ENCODE measurements at regions not wholly inside any gene's neighbourhood (a gene's known extent, or its start where the extent isn't known, plus 50 kb on each side); places are given as distances from the start of the nearest gene placed in this dataset.
"Not testable (repeated sequence)": the region's sequence is repeated elsewhere in the genome, so short reads cannot be mapped to it uniquely, and the experiment has no call there.

DNA sequence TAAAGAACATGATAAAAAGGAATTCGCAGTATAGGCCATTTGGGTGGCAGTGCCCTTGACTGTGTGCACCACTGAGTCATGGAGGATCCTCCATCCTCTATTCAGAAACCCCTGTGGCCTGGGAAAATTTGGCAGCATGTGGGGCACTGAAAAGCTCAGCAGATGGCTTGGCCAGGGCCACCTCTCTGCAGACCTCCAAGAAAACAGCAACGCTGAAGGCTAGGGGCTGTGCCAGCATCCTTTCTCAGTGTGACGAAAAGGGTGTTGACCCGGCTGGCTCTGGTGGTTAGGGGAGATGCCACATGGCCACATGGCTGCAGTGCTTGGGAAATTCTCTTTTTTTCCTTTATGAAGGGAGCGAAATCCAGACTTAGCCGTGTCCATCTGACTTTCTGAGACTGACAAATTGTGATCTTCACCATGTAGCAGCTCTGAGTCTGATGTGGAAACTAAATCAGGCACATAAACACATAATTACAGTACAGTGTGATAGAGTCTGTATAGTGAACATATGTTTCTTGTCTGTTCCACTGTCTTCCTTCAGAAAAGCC, 178.0 kb downstream of the KCTD12 start:
- no peak for DNase-seq

DNA sequence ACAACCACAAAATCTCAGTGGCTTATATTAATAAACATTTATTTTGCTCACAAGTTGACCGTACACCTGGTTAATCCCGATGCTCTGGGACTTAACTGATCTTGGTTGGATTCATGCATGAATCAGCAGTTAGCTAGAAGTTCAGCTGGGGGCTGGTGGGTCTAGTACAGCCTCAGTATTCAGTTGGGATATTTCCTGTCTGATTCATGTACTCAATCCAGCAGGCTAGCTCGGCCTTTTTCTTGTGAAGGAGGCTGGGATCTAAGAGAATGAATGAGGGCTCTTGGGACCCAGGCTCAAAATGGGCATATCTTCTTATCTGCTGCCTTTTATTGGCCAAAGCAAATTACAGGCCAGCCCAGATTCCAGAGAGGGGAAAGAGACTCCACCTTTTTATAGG, 178.8 kb downstream of the KCTD12 start:
- DNase-seq, result peak; percentile 83

DNA sequence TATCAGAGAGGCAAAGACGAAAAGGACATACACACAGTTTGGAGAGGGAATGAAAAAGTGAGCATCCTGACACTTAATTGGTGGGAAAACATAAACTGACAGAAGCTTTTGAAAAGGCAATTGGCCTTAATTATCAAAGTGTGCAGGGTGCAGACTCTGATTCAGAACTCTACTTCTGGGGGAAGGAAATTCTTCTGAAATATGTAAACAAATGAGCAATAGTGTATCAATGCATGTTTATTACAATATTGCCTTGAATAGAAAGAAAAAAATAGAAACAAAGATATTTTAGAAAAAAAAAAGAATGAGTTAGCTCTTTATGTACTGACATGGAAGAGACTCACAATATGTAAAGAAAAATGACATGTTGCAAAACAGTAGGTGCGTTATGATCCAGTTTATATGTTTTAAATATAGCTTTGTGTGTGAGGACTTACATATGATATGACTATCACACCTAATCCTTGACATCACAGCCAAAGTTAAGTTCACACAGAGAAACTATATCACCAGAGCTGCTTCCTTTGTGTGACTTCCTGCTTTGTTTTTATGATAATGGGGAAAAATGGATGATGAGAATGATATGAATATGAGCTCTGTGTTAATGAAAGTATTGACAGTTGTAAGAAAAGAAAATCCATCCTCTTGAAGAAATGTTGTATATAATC, 182.4 kb downstream of the KCTD12 start:
- no peak for DNase-seq

DNA sequence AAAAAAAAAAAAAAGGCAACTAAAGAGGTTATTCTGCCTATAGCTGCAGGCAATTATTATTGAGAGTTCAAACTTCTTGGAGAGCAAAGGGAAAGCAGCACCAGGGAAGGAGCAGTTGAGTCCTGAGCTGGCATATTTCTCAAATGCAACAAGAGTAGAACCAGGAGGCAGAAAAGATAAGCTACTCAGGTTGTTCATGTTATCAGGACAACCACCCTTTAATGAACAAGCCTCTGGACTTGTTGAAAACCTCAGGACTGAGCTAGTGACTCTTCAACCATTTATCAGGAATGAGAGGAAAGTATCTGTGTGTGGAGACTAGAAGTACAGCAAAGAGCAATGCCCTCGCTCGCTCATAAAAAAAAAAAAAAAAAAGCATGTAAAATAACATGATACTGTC, 183.0 kb downstream of the KCTD12 start:
- no peak for DNase-seq

DNA sequence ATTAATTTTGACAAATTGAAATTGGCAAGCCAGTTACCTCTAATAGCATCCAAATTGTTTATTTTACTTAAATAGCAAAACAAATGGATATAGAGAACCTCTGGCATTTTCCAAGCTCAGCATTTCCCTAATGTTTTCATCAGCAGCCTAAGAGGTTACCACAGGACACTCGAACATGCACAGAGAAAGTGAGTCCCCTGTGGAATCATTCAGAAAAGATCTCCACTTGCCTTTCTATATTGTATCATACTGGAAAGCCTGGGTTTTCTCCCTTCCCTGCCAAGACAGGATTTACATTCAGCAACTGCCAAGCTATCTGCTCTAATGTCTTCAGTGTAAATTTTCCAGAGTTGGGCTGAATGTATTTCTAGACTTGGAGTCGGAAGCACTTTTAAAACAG, 188.9 kb downstream of the KCTD12 start:
- no peak for DNase-seq

DNA sequence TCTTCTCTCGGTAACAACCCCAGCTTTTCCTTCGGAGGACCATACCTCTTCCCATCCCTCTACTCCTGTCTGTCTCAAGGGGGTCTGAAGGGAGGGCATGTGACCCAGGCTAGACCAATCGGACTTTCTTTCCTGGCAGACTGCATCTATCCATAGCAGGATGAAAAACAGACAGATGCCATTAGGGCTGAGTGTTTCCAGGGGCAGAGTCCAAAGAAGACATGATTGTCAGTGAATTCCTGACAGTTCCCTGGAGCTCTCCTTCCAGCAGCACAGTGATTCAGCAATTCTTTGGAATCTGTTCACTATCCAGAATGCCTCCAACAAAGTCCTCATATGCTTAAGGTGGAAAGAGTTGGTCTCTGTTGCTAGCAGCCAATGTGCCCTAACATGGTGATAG, 189.8 kb downstream of the KCTD12 start:
- peak; percentile 60 for DNase-seq

DNA sequence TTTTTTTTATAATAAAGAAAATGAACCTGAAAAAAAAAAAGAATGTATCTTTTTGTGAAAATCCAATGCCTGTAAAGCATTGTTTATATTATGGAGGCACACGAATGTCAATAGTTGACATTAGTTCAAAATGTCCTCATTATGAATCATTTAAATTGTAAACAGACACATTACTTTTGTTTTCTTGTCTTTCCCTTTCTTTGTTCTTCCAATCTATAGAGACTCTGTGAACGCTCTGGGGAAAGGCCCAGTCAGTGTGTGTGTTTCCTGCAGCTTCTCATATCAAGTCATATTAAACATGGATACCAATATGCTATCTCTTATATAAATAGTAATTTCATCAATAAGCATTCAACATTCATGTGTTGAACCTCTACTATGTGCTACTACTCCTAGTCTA, 193.1 kb downstream of the KCTD12 start:
- DNase-seq, result no peak

DNA sequence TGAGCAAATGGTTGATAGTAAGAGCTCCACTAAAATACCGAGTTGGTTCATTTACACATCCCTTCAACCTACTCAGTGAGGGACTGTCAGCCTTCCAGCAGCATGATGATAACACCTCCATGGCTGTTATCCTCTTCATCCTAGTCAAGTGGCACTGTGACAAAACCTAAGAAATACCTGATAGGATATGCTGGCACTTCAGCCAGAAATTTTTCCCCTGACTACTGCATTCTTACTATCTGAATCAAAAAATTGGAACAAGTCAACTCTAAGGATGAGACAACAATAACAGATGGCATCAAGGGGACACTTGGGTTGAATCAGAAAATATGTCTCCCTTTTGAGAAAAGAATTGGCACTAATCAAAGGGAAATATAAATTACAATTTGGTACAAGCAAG, 193.9 kb downstream of the KCTD12 start:
- DNase-seq, result no peak

DNA sequence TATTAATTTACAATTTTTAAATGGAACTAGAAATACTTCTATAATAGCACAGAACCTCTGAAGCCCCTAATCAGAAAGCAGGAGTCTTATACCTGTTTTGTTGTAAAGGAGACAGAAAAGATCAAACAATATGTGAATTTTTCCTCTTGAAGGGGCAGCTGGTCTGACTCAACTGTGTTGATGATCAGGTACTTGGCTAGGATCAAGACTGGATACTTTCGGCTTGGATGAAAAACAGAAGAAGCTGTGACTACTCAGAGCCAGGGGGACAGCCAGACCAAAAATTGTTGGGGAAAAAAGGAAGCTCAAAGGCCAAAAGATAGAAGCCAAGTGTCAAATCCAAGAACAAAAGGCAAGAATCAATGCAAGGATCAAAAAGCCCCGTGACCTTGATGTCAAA, 195.6 kb downstream of the KCTD12 start:
- DNase-seq, result no peak

DNA sequence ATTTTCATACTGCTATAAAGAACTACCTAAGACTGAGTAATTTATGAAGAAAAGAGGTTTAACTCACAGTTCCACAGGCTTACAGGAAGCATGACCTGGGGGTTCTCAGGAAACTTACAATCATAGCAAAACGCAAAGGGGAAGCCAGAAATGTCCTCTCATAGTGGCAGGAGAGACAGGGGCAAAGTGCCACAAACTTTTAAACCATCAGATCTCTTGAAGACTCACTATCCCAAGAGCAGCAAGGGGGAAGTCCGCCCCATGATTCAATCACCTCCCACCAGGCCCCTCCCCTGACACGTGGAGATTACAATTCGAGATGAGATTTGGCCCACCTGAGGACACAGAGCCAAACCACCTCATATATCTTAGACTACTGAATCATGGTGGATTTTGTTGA, 198.7 kb downstream of the KCTD12 start:
- DNase-seq, result no peak

DNA sequence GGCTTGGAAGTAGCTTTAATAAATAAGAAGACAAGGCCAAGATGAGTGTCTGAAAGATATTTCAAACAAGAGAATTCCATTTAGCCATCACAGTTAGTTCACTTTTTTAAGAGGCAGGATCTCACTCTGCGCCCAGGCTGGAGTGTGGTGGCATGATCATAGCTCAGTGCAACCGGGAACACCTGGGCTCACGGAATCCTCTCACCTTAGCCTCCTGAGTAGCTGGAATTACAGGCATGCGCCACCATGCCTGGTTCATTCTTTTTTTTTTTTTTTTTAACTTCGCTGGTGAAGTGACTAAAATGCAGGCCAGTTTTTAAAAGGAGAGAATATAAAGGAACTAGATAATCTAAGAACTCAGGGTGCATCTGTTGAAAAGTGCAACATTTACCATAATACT, 200.3 kb downstream of the KCTD12 start:
- no peak for DNase-seq

DNA sequence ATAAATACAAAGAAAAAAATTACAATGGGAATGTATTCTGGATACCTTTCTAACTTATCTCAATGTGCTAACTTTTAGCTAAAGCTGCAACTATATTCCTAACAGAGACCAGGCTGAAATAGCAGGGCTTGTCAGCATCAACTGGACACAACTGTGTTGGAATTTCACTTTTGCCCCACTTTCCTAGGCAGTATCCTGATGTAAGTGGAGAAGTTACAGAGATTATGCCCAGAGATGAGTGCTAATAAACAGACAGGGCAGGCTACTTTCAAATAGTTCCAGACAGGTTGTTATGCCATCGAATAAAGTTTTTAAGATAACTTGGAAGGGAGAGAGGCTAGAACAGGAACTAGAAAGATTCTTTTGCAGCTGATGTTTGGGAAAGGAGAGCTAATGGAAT, 201.9 kb downstream of the KCTD12 start:
- DNase-seq, result no peak

DNA sequence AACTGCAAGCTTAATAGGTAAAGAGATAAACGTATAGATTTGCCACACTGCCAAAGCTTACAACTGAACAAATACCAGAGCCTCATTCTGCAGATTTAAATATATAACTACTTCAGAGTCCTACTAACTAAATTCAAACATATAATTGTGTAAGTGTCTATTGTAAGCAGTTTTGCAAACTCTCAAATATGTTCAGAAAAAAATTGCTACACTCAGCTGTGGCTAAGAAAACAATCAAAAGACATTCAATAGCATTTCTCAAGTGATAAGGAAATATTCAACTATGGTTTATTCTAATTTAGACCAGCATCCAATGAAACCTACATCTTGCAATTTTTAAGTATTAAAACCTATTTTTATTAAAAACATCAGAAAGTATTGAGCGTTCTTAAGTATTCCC, 202.4 kb downstream of the KCTD12 start:
- DNase-seq, result no peak

DNA sequence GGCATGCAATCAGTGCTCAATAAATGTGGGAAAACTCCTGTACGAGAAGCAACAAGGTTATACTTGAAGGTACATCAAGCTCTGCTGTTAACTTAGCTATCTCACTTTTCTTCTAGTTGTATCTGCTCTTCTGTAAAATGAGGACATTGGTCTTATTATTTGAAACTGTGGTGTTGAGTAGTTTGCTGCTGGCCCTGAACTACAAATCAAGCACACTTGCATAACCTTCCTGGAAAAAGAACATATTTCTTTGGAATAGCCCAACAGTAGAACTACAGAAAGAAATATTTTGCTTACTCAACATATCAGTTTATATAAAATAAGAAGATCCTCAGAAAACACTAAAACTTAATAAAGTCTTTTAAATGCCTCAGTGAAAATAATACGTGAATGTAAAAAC, 203.0 kb downstream of the KCTD12 start:
- no peak for DNase-seq

DNA sequence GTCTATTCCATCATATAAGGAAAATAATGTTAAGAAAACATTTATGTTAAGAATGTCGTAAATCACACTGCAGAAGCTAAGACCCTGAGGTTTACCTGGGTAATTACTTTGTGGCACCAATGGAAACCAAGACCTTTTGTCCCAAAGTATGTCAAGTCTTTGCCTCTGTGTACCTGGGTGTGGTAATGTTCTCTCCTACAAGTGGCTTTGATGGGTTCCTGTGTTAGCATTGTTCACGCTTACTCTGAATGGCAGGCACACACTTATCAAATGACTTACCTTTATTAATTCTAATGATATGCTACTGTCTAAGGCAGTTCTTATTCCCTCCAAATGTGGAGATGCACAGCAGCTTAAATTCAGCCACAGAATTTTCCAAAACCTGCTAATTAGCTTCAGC, 206.1 kb downstream of the KCTD12 start:
- DNase-seq, result no peak

DNA sequence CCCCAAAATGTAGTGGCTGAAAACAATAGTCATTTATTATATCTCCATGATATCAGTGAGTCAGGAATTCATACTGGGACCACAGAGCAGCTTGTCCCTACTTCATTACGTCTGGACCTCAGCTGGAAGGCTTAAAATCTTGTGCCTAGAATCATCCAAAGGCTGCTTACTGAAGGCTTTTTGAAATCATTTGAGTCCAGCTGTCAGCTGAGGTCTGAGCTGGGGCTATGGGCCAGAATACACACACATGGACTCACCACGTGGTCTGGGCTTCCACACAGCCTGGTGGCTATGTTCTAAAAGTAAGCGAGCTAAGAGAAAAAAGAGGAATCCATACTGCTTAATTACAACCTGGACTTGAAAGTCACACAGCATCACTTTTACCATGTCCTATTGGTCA, 209.2 kb downstream of the KCTD12 start:
- DNase-seq, result peak; percentile 9

DNA sequence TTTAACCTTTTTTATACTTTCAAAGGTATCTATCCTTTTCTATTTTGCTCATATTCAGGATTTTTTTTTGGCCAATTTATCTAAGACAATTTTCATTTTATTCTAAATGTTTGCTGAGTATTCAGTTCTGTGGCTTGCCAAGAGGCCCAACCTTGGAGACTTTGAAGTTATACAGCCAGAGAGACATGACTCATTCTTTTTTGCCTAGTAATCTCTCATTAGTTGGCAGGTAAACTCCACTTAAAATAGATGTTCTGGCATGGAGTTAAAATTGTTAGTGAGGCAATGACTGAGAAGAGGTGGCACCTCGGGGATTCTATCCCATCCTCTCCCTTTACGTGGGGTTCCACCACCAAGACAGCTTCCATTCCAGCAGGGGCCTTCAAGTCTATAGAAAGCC, 213.8 kb downstream of the KCTD12 start:
- DNase-seq, result peak; percentile 34

DNA sequence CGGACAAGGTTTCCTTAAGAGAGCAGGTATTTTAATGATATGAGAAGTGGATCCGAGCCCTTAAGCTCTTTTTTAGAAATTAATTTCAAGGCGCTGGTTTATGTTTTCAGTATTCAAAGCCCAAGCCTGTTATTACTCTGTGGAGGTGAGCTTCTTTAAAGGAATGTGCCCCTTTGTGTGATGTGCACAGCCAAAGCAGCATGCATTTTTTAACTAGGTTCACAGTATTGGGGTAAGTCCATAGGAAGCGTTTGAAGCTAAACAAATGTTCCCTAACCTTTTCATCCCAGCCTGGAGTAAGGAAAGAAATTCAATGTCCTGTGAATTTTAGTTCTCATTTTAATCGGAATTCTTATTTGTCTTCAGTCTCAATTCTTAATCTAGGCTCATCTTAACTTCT, 217.5 kb downstream of the KCTD12 start:
- DNase-seq, result no peak

DNA sequence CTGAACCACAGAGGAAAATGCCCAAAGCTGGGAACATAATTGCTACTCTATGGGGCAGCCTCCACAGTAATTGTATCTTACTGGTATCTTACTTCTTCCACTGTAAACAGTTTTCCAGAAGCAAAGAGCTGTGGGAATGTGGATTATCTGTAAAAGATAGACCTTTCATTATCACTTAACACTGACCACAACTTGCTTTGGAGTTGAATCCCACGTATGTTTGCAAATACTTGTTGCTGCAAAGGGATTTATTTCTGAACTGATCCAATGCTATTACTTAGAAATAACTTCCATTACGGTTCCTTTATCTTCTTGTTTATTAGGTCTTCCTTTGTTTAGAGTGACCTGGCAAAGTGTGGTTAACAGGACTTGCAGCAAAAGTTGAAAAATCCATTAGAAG, 218.1 kb downstream of the KCTD12 start:
- DNase-seq, result no peak

DNA sequence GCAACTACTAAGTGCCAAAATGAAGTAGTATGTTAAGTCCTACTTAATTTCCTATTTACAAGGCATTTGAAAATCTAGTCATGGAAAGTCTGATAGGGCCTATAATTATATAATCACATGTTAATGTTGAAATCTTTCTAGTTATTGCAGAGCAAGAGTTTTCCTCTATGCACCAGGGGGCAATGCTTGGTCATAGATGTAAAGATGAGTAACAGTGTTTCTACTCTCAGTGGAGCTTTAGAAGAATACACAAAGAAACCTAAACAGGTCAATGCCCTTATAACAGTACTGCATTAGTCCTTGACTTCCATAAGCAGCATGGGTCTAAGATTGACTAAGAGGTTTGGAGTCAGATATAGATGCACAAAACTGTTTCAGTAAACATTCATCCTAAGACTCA, 218.7 kb downstream of the KCTD12 start:
- DNase-seq, result peak; percentile 67

DNA sequence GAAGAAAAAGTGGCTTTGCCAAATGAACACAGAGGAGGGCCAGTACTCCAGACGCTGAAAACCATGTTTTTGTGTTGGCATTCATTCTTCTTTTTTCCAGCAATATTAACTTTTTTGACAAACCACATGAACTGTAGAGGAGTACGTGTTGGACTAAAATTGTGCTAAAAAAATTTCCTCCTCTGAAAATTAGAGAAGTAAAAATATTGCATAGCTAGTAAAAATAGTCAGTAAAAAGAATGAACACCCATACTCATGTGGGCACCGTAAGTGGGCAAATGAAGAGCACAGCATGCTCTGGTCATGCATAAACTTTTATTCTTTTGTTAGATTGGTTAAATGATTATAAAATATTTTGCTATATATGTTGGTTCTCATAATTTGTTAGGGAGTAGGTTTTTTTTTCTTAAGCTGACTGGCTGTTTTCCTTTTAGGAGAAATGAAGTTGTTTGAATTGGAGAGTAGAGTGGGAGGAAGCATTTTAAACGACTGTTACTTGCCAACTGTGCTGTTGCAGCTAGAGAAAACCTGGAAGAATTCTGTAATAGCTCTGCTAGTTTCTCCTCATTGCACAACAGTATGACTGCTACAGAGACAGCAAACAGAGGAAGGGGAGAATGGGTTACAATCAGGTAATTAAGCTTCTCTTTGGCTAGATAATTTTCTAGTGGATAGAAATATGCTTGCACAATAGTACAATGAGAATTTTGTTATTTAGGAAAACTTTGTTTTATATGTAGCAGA, 222.4 kb downstream of the KCTD12 start:
- peak; percentile 4 for DNase-seq

DNA sequence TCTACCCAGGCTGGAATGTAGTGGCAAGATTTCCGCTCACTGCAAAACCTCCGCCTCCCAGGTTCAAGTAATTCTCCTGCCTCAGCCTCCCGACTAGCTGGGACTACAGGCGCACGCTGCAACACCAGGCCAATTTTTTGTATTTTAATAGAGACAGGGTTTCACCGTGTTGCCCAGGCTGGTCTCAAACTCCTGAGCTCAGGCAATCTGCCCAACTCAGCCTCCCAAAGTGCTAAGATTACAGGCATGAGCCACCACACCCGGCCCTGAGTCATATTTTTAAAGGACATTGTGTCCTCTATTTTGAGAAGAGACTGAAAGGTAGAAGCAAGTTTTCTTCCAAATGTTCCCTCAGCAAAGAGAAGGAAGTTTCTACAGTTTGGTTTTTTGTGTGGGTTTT, 227.1 kb downstream of the KCTD12 start:
- DNase-seq, result not testable (repeated sequence)

DNA sequence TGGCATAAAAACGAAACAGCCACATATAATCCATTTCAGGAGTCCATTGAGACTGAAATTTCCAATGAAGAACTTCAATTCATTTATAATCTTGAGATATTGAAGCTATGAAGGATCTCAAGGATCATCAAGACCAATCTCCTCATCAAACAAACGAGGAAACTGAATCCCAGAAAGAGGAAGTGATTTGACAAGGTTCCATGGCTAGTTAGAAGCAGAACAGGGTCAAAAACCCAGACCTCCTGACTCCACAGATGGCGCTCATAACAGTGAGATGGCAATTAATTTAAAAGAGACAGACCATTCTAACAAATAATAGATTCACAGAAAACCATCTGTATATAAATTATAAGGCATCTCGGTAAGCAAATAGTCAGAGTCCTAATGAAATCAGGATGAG, 229.7 kb downstream of the KCTD12 start:
- DNase-seq, result no peak

DNA sequence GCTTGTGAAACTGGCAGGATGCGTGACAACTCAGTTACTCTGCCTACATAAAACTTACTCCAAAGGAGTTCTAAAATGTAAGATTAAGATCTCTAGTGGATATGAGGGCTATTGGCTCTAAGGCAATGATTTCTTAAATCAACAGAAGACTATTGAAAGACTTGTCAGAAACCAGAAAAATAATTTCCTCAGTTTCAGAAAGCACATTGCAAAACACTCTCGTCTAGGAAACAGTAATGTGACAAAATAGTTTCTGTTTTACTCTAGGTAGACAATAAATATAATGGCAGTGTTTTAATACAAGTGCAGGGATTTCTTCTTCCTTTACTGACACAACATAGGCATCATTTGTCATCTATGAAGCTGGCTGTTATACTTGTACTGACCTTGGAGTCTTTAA, 230.1 kb downstream of the KCTD12 start:
- DNase-seq, result no peak

DNA sequence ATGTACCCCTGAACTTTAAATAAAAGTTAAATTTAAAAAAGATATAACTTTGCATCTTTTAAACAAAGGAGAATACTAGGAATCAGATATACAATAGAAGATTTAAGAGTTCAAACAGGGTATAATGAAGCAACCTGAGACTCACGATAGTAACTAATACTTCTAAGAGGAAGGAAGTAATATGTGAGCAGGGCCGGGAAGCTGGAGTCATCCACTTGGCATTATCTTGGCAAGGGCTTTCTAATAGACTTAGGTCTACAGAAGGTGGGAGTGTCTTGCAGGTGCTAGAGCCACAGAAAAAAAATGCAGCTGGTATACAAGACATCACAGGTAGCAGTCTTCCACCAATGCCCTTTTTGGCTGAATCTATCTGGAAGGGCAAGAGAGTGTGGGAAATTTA, 231.9 kb downstream of the KCTD12 start:
- no peak for DNase-seq

Measured in fibroblast of skin of right quadriceps (primary cell).